Ishikawa (cell line): ENCODE measurements at regions not wholly inside any gene's neighbourhood (a gene's known extent, or its start where the extent isn't known, plus 50 kb on each side); places are given as distances from the start of the nearest gene placed in this dataset.

ENCODE experiments used
- CEBPB ChIP-seq: IDR thresholded peaks from 2 replicates; pipeline ENCODE4 v1.6.1; 2012
- CREB1 ChIP-seq: IDR thresholded peaks from 2 replicates; pipeline ENCODE4 v1.6.1; 2012; ENCODE audit warnings: low read depth
- EGR1 ChIP-seq: IDR thresholded peaks from 2 replicates; pipeline ENCODE4 v1.6.1; 2012
- EP300 ChIP-seq: IDR thresholded peaks from 2 replicates; pipeline ENCODE4 v1.6.1; 2012; ENCODE audit warnings: borderline replicate concordance
- NFIC ChIP-seq: IDR thresholded peaks from 2 replicates; pipeline ENCODE4 v1.6.1; 2012
- RAD21 ChIP-seq: IDR thresholded peaks from 2 replicates; pipeline ENCODE4 v1.6.1; 2012; ENCODE audit warnings: low read depth
- TAF1 ChIP-seq: IDR thresholded peaks from 2 replicates; pipeline ENCODE4 v1.6.1; 2012; ENCODE audit warnings: low read depth, mild to moderate bottlenecking
- TEAD4 ChIP-seq: IDR thresholded peaks from 2 replicates; pipeline ENCODE4 v1.6.1; 2012
- ZBTB7A ChIP-seq: IDR thresholded peaks from 2 replicates; pipeline ENCODE4 v1.6.1; 2012; ENCODE audit warnings: low read depth
- TF ChIP-seq, protein P1 (sequence below): IDR thresholded peaks from 2 replicates; pipeline ENCODE4 v1.6.1; 2012
- TF ChIP-seq, protein P2 (sequence below): IDR thresholded peaks from 2 replicates; pipeline ENCODE4 v1.6.1; 2012; ENCODE audit warnings: low read depth, mild to moderate bottlenecking

DNA sequence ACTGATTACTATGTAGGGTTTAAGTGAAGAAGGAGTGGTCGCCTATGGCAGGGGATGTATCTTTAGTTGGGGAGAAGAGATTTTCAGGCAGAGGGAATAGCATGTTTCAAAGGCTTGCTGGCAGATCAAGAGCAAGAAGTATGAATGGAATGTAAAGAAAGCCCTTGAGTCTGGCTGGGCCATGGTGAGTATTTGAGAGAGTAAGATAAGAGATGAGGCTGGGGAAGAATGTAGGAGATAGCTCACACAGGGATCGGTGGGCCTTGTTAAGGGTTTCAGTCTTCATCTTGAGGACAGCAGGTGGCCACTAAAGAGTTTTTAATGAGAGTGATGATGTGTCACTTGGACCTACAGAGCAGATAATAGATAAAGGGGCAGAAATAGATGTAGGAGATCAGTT is 319.1 kb upstream of the RPS6KA3 start:
- TF ChIP-seq TAF1 (no peak), CEBPB (no peak), ZBTB7A (no peak), EP300 (no peak), CREB1 (no peak), NFIC (no peak), TEAD4 (no peak), EGR1 (no peak), RAD21 (no peak)
- TF ChIP-seq, protein P1, sequence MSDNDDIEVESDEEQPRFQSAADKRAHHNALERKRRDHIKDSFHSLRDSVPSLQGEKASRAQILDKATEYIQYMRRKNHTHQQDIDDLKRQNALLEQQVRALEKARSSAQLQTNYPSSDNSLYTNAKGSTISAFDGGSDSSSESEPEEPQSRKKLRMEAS: no peak
- TF ChIP-seq, protein P2, sequence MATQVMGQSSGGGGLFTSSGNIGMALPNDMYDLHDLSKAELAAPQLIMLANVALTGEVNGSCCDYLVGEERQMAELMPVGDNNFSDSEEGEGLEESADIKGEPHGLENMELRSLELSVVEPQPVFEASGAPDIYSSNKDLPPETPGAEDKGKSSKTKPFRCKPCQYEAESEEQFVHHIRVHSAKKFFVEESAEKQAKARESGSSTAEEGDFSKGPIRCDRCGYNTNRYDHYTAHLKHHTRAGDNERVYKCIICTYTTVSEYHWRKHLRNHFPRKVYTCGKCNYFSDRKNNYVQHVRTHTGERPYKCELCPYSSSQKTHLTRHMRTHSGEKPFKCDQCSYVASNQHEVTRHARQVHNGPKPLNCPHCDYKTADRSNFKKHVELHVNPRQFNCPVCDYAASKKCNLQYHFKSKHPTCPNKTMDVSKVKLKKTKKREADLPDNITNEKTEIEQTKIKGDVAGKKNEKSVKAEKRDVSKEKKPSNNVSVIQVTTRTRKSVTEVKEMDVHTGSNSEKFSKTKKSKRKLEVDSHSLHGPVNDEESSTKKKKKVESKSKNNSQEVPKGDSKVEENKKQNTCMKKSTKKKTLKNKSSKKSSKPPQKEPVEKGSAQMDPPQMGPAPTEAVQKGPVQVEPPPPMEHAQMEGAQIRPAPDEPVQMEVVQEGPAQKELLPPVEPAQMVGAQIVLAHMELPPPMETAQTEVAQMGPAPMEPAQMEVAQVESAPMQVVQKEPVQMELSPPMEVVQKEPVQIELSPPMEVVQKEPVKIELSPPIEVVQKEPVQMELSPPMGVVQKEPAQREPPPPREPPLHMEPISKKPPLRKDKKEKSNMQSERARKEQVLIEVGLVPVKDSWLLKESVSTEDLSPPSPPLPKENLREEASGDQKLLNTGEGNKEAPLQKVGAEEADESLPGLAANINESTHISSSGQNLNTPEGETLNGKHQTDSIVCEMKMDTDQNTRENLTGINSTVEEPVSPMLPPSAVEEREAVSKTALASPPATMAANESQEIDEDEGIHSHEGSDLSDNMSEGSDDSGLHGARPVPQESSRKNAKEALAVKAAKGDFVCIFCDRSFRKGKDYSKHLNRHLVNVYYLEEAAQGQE: no peak
